Parathyroid adenoma (tissue), 2 donors: ENCODE measurements at regions not wholly inside any gene's neighbourhood (a gene's known extent, or its start where the extent isn't known, plus 50 kb on each side); places are given as distances from the start of the nearest gene placed in this dataset.

ENCODE experiments used
- H2AFZ ChIP-seq: fragments of 300-600 bp; sonication (generic); one replicate; pipeline ENCODE4 v1.7.0; 2017; ENCODE audit warnings: antibody characterized with exemption, mild to moderate bottlenecking
- H3K27ac ChIP-seq: fragments of 300-600 bp; sonication (generic); one replicate; pipeline ENCODE4 v1.7.0; 2017
- H3K27me3 ChIP-seq: fragments of 300-600 bp; sonication (generic); one replicate; pipeline ENCODE4 v1.7.0; 2017; ENCODE audit warnings: low read length; ENCODE audit not compliant: control insufficient read depth, insufficient read depth
- H3K36me3 ChIP-seq: fragments of 300-600 bp; sonication (generic); one replicate; pipeline ENCODE4 v1.7.0; 2017; ENCODE audit warnings: low read length; ENCODE audit not compliant: control insufficient read depth, insufficient read depth
- H3K4me1 ChIP-seq: fragments of 300-600 bp; sonication (generic); one replicate; pipeline ENCODE4 v1.7.0; 2017; ENCODE audit warnings: control low read depth
- H3K4me2 ChIP-seq: fragments of 300-600 bp; sonication (generic); one replicate; pipeline ENCODE4 v1.7.0; 2017; ENCODE audit warnings: low read length
- H3K4me3 ChIP-seq: fragments of 300-600 bp; sonication (generic); one replicate; pipeline ENCODE4 v1.7.0; 2017; ENCODE audit warnings: low read depth, low read length
- H3K79me2 ChIP-seq: fragments of 300-600 bp; sonication (generic); one replicate; pipeline ENCODE4 v1.7.0; 2017; ENCODE audit warnings: control low read depth
- H3K9ac ChIP-seq: fragments of 300-600 bp; sonication (generic); one replicate; pipeline ENCODE4 v1.7.0; 2017; ENCODE audit warnings: mild to moderate bottlenecking
- H3K9me3 ChIP-seq: fragments of 300-600 bp; sonication (generic); one replicate; pipeline ENCODE4 v1.7.0; 2017; ENCODE audit warnings: low read length; ENCODE audit not compliant: control insufficient read depth
- TF ChIP-seq, protein P1 (sequence below): fragments of 300-600 bp; sonication (generic); IDR thresholded peaks from one replicate; pipeline ENCODE4 v1.7.0; 2017; ENCODE audit warnings: antibody characterized with exemption, mild to moderate bottlenecking
- donor health status: primary hyperparathyroidism.

DNA sequence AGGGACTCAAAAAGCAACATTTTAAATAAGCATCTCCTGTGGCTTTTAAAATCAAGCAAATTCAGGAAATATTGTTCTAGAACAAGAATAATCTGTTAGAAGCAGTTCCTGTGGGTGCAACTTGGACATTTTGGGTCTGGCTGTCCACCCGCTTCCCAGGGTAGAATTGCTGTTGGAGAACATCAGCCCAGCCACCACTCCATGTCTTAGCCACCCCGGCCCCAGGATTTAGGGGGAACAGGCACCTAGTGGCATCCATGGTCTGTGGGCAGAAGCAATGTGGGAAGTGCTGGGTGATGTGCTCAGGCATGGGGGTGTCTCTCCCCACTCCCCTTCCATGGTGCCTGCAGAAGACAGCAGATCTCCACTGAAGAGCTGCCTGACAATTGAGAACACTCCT is 162.6 kb downstream of the KLF13 start:
- Histone ChIP-seq H3K4me3 (no peak overlapping the region), H3K27me3 (no peaks in the 10 kb centered on the region), H3K27ac (no peak overlapping the region), H2AFZ (no peak overlapping the region), H3K4me2 (no peak overlapping the region), H3K36me3 (no peaks in the 10 kb centered on the region), H3K4me1 (no peaks in the 10 kb centered on the region), H3K9ac (no peak overlapping the region), H3K9me3 (no peaks in the 10 kb centered on the region), H3K79me2 (no peaks in the 10 kb centered on the region)
- TF ChIP-seq, protein P1, sequence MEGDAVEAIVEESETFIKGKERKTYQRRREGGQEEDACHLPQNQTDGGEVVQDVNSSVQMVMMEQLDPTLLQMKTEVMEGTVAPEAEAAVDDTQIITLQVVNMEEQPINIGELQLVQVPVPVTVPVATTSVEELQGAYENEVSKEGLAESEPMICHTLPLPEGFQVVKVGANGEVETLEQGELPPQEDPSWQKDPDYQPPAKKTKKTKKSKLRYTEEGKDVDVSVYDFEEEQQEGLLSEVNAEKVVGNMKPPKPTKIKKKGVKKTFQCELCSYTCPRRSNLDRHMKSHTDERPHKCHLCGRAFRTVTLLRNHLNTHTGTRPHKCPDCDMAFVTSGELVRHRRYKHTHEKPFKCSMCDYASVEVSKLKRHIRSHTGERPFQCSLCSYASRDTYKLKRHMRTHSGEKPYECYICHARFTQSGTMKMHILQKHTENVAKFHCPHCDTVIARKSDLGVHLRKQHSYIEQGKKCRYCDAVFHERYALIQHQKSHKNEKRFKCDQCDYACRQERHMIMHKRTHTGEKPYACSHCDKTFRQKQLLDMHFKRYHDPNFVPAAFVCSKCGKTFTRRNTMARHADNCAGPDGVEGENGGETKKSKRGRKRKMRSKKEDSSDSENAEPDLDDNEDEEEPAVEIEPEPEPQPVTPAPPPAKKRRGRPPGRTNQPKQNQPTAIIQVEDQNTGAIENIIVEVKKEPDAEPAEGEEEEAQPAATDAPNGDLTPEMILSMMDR, result no peak

DNA sequence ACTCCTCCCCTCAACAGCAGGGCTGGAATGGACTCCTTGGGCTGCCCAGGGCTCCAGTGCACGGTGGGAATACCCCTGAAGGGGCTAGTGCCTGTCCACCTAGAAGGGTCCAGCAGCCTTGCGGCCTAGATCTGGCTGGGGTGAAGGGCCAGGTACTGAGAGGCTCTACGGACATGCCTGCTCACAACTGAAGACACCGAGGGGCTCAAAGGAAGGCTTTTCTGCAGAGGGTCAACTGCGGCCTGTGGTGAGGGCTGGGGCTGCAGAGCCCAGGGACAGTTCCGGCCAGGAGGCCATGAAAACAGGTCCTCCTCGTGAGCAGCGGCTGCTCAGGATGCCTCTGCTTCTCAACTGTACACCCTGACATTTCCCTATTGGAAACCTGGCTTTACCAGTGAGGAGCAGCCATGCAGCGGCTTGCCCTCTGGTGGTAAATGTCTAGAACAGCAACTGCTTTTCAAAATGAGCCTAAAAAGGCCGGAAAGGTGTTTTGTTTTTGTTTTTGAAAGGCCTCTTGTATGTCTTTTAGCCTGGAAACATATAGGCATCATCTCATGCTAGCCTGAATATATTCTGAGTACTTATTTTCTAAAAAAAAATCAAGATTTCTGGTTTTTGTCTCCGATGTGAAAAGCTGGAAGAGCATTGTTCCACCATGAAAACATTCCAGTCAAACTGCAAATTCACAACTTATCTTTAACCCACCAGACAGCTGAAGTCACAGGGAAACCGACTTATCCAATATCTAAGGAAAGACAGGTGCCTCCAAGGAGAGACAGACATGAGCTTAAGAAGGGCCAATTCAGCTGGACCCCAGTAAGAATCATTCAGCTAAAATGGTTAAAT is 163.4 kb downstream of the KLF13 start:
- Histone ChIP-seq H3K9me3 (no peaks in the 10 kb centered on the region), H3K9ac (no peak overlapping the region), H2AFZ (no peak overlapping the region), H3K27ac (no peak overlapping the region), H3K4me3 (no peak overlapping the region), H3K27me3 (no peaks in the 10 kb centered on the region), H3K4me2 (no peak overlapping the region), H3K36me3 (no peaks in the 10 kb centered on the region), H3K79me2 (no peaks in the 10 kb centered on the region), H3K4me1 (no peaks in the 10 kb centered on the region)
- TF ChIP-seq, protein P1, result peak; percentile 73

DNA sequence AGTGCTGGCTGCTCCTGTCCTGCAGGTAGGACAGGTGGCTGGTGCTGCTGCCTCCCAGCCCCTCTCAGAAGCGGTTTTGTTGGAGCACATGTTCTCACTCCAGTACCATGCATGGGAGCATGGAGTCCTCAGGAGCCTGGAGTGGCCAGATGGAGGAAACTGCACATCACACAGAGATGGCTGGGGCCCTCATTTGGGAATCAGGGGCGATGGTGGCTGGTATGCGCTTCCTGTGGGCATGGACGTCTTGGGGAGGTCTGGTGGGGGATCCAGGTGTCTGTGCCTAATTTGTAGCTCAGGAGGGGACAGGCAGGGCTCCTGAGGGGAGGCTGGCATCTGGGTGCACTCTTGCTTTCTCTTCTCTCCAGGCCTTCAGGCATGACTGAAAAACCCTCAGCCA is 168.2 kb downstream of the KLF13 start:
- no peak overlapping the region for H2AFZ ChIP-seq
- H3K27me3 ChIP-seq, result no peaks in the 10 kb centered on the region
- H3K36me3 ChIP-seq, result no peaks in the 10 kb centered on the region
- H3K27ac ChIP-seq, result no peak overlapping the region
- TF ChIP-seq, protein P1, result no peak
- H3K9me3 ChIP-seq, result no peaks in the 10 kb centered on the region
- H3K4me2 ChIP-seq, result no peak overlapping the region
- no peaks in the 10 kb centered on the region for H3K79me2 ChIP-seq
- no peak overlapping the region for H3K9ac ChIP-seq
- no peak overlapping the region for H3K4me3 ChIP-seq
- no peaks in the 10 kb centered on the region for H3K4me1 ChIP-seq

DNA sequence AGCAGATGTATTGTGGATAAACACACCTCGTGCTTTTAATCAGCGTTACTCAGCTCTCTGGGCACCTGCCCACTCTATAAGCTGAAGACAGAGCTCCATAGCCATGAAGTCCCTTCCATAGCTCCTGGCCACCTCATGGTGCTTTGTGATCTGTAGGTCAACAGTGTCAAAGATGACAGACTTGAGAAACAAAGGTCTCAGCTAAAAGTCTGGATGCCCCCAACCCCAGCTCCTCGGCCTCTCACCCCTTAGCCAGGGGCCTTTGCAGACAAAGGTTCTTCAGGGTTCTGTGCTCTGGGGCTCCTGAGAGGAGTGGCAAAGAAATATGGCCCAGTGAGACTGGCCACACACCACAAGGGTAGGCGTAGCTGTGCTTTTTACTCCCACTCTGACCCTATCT is 168.6 kb downstream of the KLF13 start:
- H3K9me3 ChIP-seq, result no peaks in the 10 kb centered on the region
- TF ChIP-seq, protein P1, result no peak
- no peak overlapping the region for H3K27ac ChIP-seq
- H3K4me2 ChIP-seq, result no peak overlapping the region
- no peaks in the 10 kb centered on the region for H3K4me1 ChIP-seq
- no peaks in the 10 kb centered on the region for H3K27me3 ChIP-seq
- no peak overlapping the region for H3K4me3 ChIP-seq
- H3K36me3 ChIP-seq, result no peaks in the 10 kb centered on the region
- no peak overlapping the region for H3K9ac ChIP-seq
- H2AFZ ChIP-seq, result no peak overlapping the region
- H3K79me2 ChIP-seq, result no peaks in the 10 kb centered on the region

DNA sequence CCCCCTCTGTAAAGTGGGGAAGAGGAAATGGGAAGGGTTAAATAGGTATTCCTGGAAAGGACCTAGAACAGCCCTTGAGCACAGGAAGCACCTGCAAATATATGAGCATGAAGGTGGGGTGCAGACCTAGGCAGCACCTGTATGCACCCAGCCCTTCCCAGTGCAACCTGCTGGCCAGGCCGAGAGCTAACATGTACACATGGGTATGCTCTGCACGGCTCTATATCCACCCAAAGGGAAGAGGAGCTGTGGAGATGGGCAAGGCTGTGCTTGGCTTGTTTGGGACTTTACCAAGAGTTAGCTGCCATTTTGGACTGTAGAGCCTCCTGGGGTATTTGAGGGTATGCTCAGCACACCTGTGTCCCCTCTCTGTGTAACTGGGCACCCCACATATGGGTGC is 171.2 kb downstream of the KLF13 start:
- Histone ChIP-seq H3K9me3 (no peaks in the 10 kb centered on the region), H3K4me1 (no peaks in the 10 kb centered on the region), H3K4me2 (no peak overlapping the region), H3K4me3 (no peak overlapping the region), H2AFZ (no peak overlapping the region), H3K36me3 (no peaks in the 10 kb centered on the region), H3K27me3 (no peaks in the 10 kb centered on the region), H3K9ac (no peak overlapping the region), H3K79me2 (no peaks in the 10 kb centered on the region), H3K27ac (no peak overlapping the region)
- TF ChIP-seq, protein P1, result no peak
